ENCODE measurements at regions not wholly inside any gene's neighbourhood (a gene's known extent, or its start where the extent isn't known, plus 50 kb on each side); places are given as distances from the start of the nearest gene placed in this dataset.

GRCh38 chr10:44064987-44065787 is 319.7 kb downstream of the CXCL12 start:
- H3K27me3 Mint-ChIP-seq (ENCODE audit: unreplicated experiment) = no peaks in the 10 kb centered on the region
- H3K4me3 Mint-ChIP-seq (ENCODE audit: low read depth, unreplicated experiment) = no peak overlapping the region
- no peak for DNase-seq
- CTCF ChIA-PET = no interaction called here
- no peaks in the 10 kb centered on the region for H3K36me3 Mint-ChIP-seq (ENCODE audit: insufficient read depth, unreplicated experiment)
- intact Hi-C loops (cut with micrococcal nuclease; ENCODE audit: unreplicated experiment) = no loop called here
- no peak overlapping the region for H3K27ac Mint-ChIP-seq (ENCODE audit: unreplicated experiment)
- no peak for TF ChIP-seq CTCF (IDR thresholded peaks at IDR 0.05; ENCODE audit: unreplicated experiment)
- BruUV-seq (replicated peaks) = no TSS peak
- H3K4me1 Mint-ChIP-seq (ENCODE audit: low read depth, unreplicated experiment) = no peaks in the 10 kb centered on the region
- peaks cover 3% of the 10 kb centered on the region for H3K9me3 Mint-ChIP-seq (ENCODE audit: low read depth, unreplicated experiment)

GRCh38 chr10:44064317-44064716 is 320.6 kb downstream of the CXCL12 start:
- Mint-ChIP-seq H3K36me3 (ENCODE audit: insufficient read depth, unreplicated experiment) (no peaks in the 10 kb centered on the region), H3K27me3 (ENCODE audit: unreplicated experiment) (no peaks in the 10 kb centered on the region), H3K4me1 (ENCODE audit: low read depth, unreplicated experiment) (no peaks in the 10 kb centered on the region), H3K27ac (ENCODE audit: unreplicated experiment) (no peak overlapping the region), H3K9me3 (ENCODE audit: low read depth, unreplicated experiment) (peaks cover 3% of the 10 kb centered on the region), H3K4me3 (ENCODE audit: low read depth, unreplicated experiment) (no peak overlapping the region)
- CTCF ChIA-PET = no interaction called here
- BruUV-seq (replicated peaks) = no TSS peak
- DNase-seq = no peak
- TF ChIP-seq CTCF (IDR thresholded peaks at IDR 0.05; ENCODE audit: unreplicated experiment) = no peak
- intact Hi-C loops (cut with micrococcal nuclease; ENCODE audit: unreplicated experiment) = no loop called here

- intact Hi-C loops (cut with micrococcal nuclease; ENCODE audit: unreplicated experiment) = no loop called here
- CTCF ChIA-PET = no interaction called here
- no peak for TF ChIP-seq CTCF (IDR thresholded peaks at IDR 0.05; ENCODE audit: unreplicated experiment)
- Mint-ChIP-seq H3K27ac (ENCODE audit: unreplicated experiment) (no peak overlapping the region), H3K27me3 (ENCODE audit: unreplicated experiment) (no peaks in the 10 kb centered on the region), H3K36me3 (ENCODE audit: insufficient read depth, unreplicated experiment) (no peaks in the 10 kb centered on the region), H3K9me3 (ENCODE audit: low read depth, unreplicated experiment) (peaks cover 3% of the 10 kb centered on the region), H3K4me3 (ENCODE audit: low read depth, unreplicated experiment) (no peak overlapping the region), H3K4me1 (ENCODE audit: low read depth, unreplicated experiment) (no peaks in the 10 kb centered on the region)
- no peak for DNase-seq
- BruUV-seq (replicated peaks) = no TSS peak
These were observed 321.2 kb downstream of the CXCL12 start for GRCh38 chr10:44063686-44064085.

GRCh38 chr10:44060719-44061118 is 324.2 kb downstream of the CXCL12 start:
- BruUV-seq (replicated peaks) = no TSS peak
- H3K9me3 Mint-ChIP-seq (ENCODE audit: low read depth, unreplicated experiment) = peaks cover 3% of the 10 kb centered on the region
- no peaks in the 10 kb centered on the region for H3K36me3 Mint-ChIP-seq (ENCODE audit: insufficient read depth, unreplicated experiment)
- intact Hi-C loops (cut with micrococcal nuclease; ENCODE audit: unreplicated experiment) = no loop called here
- peaks cover 12% of the 10 kb centered on the region for H3K27me3 Mint-ChIP-seq (ENCODE audit: unreplicated experiment)
- DNase-seq = no peak
- no peak overlapping the region for H3K27ac Mint-ChIP-seq (ENCODE audit: unreplicated experiment)
- H3K4me3 Mint-ChIP-seq (ENCODE audit: low read depth, unreplicated experiment) = no peak overlapping the region
- TF ChIP-seq CTCF (IDR thresholded peaks at IDR 0.05; ENCODE audit: unreplicated experiment) = no peak
- H3K4me1 Mint-ChIP-seq (ENCODE audit: low read depth, unreplicated experiment) = no peaks in the 10 kb centered on the region
- CTCF ChIA-PET = no interaction called here

All from Calu3 (cell line).